ENCODE measurements at regions not wholly inside any gene's neighbourhood (a gene's known extent, or its start where the extent isn't known, plus 50 kb on each side); places are given as distances from the start of the nearest gene placed in this dataset.
A peak's percentile ranks its signal among the peaks of the same experiment; 100 is the strongest.

GRCh38 chr18:27600245-27600644 is 415.1 kb upstream of the CHST9 start:
- no peaks in the 10 kb centered on the region for H3K36me3 ChIP-seq (ENCODE audit: control insufficient read depth in 2 of 3, insufficient read depth in 3 of 3, low read length in 3 of 3)
- H3K27ac ChIP-seq (ENCODE audit: low read depth, low read length) = no peak overlapping the region
- no peaks in the 10 kb centered on the region for H3K9me3 ChIP-seq (ENCODE audit: control insufficient read depth in 2 of 3, low read length in 3 of 3)
- H3K4me3 Mint-ChIP-seq = no peak overlapping the region
- no peaks in the 10 kb centered on the region for H3K27me3 Mint-ChIP-seq
- H3K36me3 Mint-ChIP-seq = no peaks in the 10 kb centered on the region
- no peaks in the 10 kb centered on the region for H3K27me3 ChIP-seq (ENCODE audit: control insufficient read depth in 2 of 2, insufficient read depth in 2 of 2, low read length in 2 of 2)
- no peak overlapping the region for H3K27ac Mint-ChIP-seq
- POLR2A ChIA-PET = no interaction called here
- no peak overlapping the region for H3K4me3 ChIP-seq (ENCODE audit: low read length)
- CTCF ChIA-PET = no interaction called here
- intact Hi-C loops (cut with micrococcal nuclease) = no loop called here
- no peaks in the 10 kb centered on the region for H3K4me1 ChIP-seq (ENCODE audit: control insufficient read depth in 2 of 2, insufficient read depth in 2 of 2, low read length in 2 of 2)
- DNase-seq (no peak), ATAC-seq (no peak)
- H3K9me3 Mint-ChIP-seq = peaks cover 0 to 5% (median 0%) of the 10 kb centered on the region in 11 donors
- no peaks in the 10 kb centered on the region for H3K4me1 Mint-ChIP-seq

DNA sequence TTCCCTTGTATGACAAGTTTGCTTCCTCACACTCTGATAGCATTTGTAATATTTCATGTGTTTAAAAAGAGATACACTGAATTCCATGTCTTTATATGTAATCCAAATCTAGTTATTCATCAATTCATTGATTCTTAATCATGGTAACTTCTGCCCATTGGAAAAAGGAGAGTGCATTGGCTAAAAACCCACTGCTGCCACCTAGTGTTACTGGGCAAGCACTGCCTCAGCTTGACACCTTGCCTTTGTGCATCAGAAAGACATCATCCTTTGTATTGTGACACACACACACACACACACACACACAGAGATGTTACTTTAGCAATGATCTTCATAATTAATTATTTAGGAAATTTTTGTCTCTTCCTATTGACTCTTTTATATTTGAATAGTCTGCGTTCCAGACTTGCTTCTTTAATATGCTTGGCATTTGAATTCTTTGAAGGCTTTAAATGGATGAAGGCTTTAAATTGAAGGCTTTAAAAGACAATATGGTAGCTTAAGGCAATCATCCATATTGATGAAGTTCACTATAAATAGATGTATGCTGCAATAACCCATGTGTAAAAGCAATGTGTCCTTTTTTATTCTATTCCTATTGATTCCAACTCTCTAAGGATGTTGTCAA is 414.2 kb upstream of the CHST9 start:
- no peak for ATAC-seq
- Mint-ChIP-seq H3K27ac (no peak overlapping the region), H3K4me3 (no peak overlapping the region), H3K36me3 (no peaks in the 10 kb centered on the region), H3K27me3 (no peaks in the 10 kb centered on the region), H3K9me3 (peaks cover 0 to 5% (median 0%) of the 10 kb centered on the region in 11 donors), H3K4me1 (no peaks in the 10 kb centered on the region)
- CTCF ChIA-PET = no interaction called here
- no peaks in the 10 kb centered on the region for H3K36me3 ChIP-seq (ENCODE audit: control insufficient read depth in 2 of 3, insufficient read depth in 3 of 3, low read length in 3 of 3)
- H3K4me3 ChIP-seq (ENCODE audit: low read length) = no peak overlapping the region
- H3K27me3 ChIP-seq (ENCODE audit: control insufficient read depth in 2 of 2, insufficient read depth in 2 of 2, low read length in 2 of 2) = no peaks in the 10 kb centered on the region
- no peaks in the 10 kb centered on the region for H3K9me3 ChIP-seq (ENCODE audit: control insufficient read depth in 2 of 3, low read length in 3 of 3)
- intact Hi-C loops (cut with micrococcal nuclease) = loop anchor here in 1 of 2 donors (1.0 to 2.0 kb wide), 2 partner anchors 235 to 581 kb away; no protein-coding TSS in a partner anchor
- DNase-seq = peak in 1 of 9 donors; percentile 26
- no peaks in the 10 kb centered on the region for H3K4me1 ChIP-seq (ENCODE audit: control insufficient read depth in 2 of 2, insufficient read depth in 2 of 2, low read length in 2 of 2)
- POLR2A ChIA-PET = no interaction called here
- H3K27ac ChIP-seq (ENCODE audit: low read depth, low read length) = no peak overlapping the region

GRCh38 chr18:27595113-27595838 is 410.2 kb upstream of the CHST9 start:
- Histone ChIP-seq H3K27ac (ENCODE audit: low read depth, low read length) (no peak overlapping the region), H3K27me3 (ENCODE audit: control insufficient read depth in 2 of 2, insufficient read depth in 2 of 2, low read length in 2 of 2) (no peaks in the 10 kb centered on the region), H3K9me3 (ENCODE audit: control insufficient read depth in 2 of 3, low read length in 3 of 3) (no peaks in the 10 kb centered on the region), H3K36me3 (ENCODE audit: control insufficient read depth in 2 of 3, insufficient read depth in 3 of 3, low read length in 3 of 3) (no peaks in the 10 kb centered on the region), H3K4me1 (ENCODE audit: control insufficient read depth in 2 of 2, insufficient read depth in 2 of 2, low read length in 2 of 2) (no peaks in the 10 kb centered on the region), H3K4me3 (ENCODE audit: low read length) (no peak overlapping the region)
- Mint-ChIP-seq H3K27me3 (no peaks in the 10 kb centered on the region), H3K4me3 (no peak overlapping the region), H3K36me3 (no peaks in the 10 kb centered on the region), H3K4me1 (no peaks in the 10 kb centered on the region), H3K27ac (no peak overlapping the region), H3K9me3 (peaks cover 0 to 11% (median 0%) of the 10 kb centered on the region in 11 donors)
- intact Hi-C loops (cut with micrococcal nuclease) = no loop called here
- DNase-seq (no peak), ATAC-seq (no peak)
- ChIA-PET POLR2A (no interaction called here), CTCF (no interaction called here)

DNA sequence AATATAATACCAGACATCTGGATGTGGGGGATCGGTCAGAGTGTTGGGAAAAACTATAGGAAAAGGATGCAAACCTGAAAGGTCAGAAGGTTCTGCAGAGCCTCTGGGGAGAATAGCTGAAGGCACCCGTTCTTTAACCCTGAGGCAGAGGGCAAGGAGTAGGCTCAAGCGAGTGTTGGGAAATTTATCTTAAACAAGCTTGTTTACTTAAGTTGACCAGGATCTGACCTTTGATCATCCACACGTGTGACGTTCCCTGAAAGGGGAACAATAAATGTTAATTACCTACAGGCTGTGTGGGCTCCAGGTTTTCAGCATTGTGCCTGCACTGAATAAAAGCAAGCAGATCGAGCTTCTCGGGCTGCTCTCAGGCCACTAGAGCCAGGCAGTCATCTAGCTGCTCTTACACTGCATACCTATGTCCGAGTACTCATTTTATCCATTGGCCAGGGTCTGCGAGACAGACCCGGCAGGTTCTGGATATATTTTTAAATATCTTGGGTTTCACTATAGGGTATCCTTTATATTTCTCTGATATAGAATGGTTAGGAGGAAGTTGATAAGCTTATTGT is 400.6 kb upstream of the CHST9 start:
- peaks cover 0 to 3% (median 0%) of the 10 kb centered on the region in 3 experiments for H3K9me3 ChIP-seq (ENCODE audit: control insufficient read depth in 2 of 3, low read length in 3 of 3)
- H3K4me3 Mint-ChIP-seq = no peak overlapping the region
- no peak for ATAC-seq
- intact Hi-C loops (cut with micrococcal nuclease) = no loop called here
- POLR2A ChIA-PET = no interaction called here
- H3K27me3 Mint-ChIP-seq = no peaks in the 10 kb centered on the region
- no peaks in the 10 kb centered on the region for H3K36me3 ChIP-seq (ENCODE audit: control insufficient read depth in 2 of 3, insufficient read depth in 3 of 3, low read length in 3 of 3)
- no peak overlapping the region for H3K27ac ChIP-seq (ENCODE audit: low read depth, low read length)
- no peak overlapping the region for H3K27ac Mint-ChIP-seq
- DNase-seq = no peak
- H3K4me3 ChIP-seq (ENCODE audit: low read length) = no peak overlapping the region
- H3K4me1 ChIP-seq (ENCODE audit: control insufficient read depth in 2 of 2, insufficient read depth in 2 of 2, low read length in 2 of 2) = no peaks in the 10 kb centered on the region
- H3K27me3 ChIP-seq (ENCODE audit: control insufficient read depth in 2 of 2, insufficient read depth in 2 of 2, low read length in 2 of 2) = no peaks in the 10 kb centered on the region
- no peaks in the 10 kb centered on the region for H3K4me1 Mint-ChIP-seq
- peaks cover 0 to 22% (median 5%) of the 10 kb centered on the region in 11 donors for H3K9me3 Mint-ChIP-seq
- no peaks in the 10 kb centered on the region for H3K36me3 Mint-ChIP-seq
- CTCF ChIA-PET = no interaction called here

DNA sequence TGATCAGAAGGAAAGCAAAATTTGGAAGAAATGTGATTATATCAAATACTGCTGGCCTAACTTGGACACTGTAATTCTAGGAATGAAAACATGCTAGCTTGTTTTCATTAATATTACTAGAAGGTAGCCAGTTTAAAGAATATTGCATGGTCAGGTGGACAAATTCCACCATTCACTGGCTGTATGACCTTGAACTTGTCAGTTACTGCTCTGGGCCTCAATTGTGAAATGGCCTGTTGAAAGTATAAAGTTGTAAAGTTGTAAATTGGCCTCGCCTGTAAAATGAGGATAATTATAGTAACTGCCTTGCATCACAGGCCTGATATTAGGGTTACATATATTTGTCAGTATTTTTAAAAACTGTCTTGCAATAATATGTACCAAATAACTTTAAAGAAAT is 398.4 kb upstream of the CHST9 start:
- H3K27me3 ChIP-seq (ENCODE audit: control insufficient read depth in 2 of 2, insufficient read depth in 2 of 2, low read length in 2 of 2) = no peaks in the 10 kb centered on the region
- CTCF ChIA-PET = no interaction called here
- H3K4me3 ChIP-seq (ENCODE audit: low read length) = no peak overlapping the region
- no peak overlapping the region for H3K27ac ChIP-seq (ENCODE audit: low read depth, low read length)
- intact Hi-C loops (cut with micrococcal nuclease) = no loop called here
- POLR2A ChIA-PET = no interaction called here
- Mint-ChIP-seq H3K36me3 (no peaks in the 10 kb centered on the region), H3K4me3 (no peak overlapping the region), H3K27me3 (no peaks in the 10 kb centered on the region), H3K27ac (no peak overlapping the region), H3K9me3 (peaks cover 0 to 24% (median 5%) of the 10 kb centered on the region in 11 donors), H3K4me1 (no peaks in the 10 kb centered on the region)
- no peaks in the 10 kb centered on the region for H3K36me3 ChIP-seq (ENCODE audit: control insufficient read depth in 2 of 3, insufficient read depth in 3 of 3, low read length in 3 of 3)
- no peak for ATAC-seq
- no peak for DNase-seq
- peaks cover 0 to 3% (median 0%) of the 10 kb centered on the region in 3 experiments for H3K9me3 ChIP-seq (ENCODE audit: control insufficient read depth in 2 of 3, low read length in 3 of 3)
- no peaks in the 10 kb centered on the region for H3K4me1 ChIP-seq (ENCODE audit: control insufficient read depth in 2 of 2, insufficient read depth in 2 of 2, low read length in 2 of 2)

DNA sequence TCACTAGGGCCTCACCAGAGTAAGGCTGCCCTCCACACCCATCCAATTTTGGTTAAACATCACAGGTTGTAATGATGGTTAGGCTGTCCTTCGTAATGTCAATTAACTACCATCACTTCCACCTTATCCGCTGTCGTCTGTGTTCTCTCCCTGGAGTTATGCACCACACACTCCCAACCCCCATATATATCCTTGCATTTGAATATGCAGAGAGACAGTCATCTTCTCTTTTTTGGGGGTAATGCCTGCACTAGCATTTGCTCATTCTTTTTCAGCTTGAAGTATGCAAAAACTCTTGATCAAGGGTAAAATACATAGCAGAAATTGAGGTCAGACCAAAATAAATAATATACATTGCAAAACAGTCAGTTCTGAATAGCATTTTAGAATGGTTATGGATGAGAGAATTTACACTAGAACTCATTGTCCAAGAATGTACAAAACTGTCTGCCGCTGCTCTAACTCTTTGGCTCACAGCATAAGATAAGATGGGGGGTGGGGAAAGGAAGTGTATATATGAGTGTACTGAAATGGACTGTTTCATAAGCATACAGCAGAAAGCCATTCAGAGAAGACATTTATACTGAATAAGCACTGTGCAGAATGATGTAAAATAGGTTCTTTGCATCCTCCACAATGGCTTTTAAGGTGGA is 397.8 kb upstream of the CHST9 start:
- Histone ChIP-seq H3K27me3 (ENCODE audit: control insufficient read depth in 2 of 2, insufficient read depth in 2 of 2, low read length in 2 of 2) (no peaks in the 10 kb centered on the region), H3K4me3 (ENCODE audit: low read length) (no peak overlapping the region), H3K36me3 (ENCODE audit: control insufficient read depth in 2 of 3, insufficient read depth in 3 of 3, low read length in 3 of 3) (no peaks in the 10 kb centered on the region), H3K27ac (ENCODE audit: low read depth, low read length) (no peak overlapping the region), H3K4me1 (ENCODE audit: control insufficient read depth in 2 of 2, insufficient read depth in 2 of 2, low read length in 2 of 2) (no peaks in the 10 kb centered on the region), H3K9me3 (ENCODE audit: control insufficient read depth in 2 of 3, low read length in 3 of 3) (peaks cover 0 to 3% (median 0%) of the 10 kb centered on the region in 3 experiments)
- H3K9me3 Mint-ChIP-seq = peaks cover 0 to 24% (median 3%) of the 10 kb centered on the region in 11 donors
- H3K27ac Mint-ChIP-seq = no peak overlapping the region
- CTCF ChIA-PET = no interaction called here
- ATAC-seq = no peak
- no peaks in the 10 kb centered on the region for H3K36me3 Mint-ChIP-seq
- no peak overlapping the region for H3K4me3 Mint-ChIP-seq
- no peak for DNase-seq
- H3K27me3 Mint-ChIP-seq = no peaks in the 10 kb centered on the region
- intact Hi-C loops (cut with micrococcal nuclease) = no loop called here
- POLR2A ChIA-PET = no interaction called here
- no peaks in the 10 kb centered on the region for H3K4me1 Mint-ChIP-seq

Data from naive thymus-derived CD4-positive, alpha-beta T cell (primary cell).